ENCODE measurements at regions not wholly inside any gene's neighbourhood (a gene's known extent, or its start where the extent isn't known, plus 50 kb on each side); places are given as distances from the start of the nearest gene placed in this dataset.

- no peak overlapping the region for H3K27ac ChIP-seq (ENCODE audit: low read depth, low read length, poor library complexity, severe bottlenecking)
- no peaks in the 10 kb centered on the region for H3K4me1 ChIP-seq (ENCODE audit: insufficient read depth, low read length, severe bottlenecking)
- H4K20me1 ChIP-seq (ENCODE audit: insufficient read depth, low read length): no peaks in the 10 kb centered on the region
- H3K79me2 ChIP-seq (ENCODE audit: insufficient read depth, low read length): no peaks in the 10 kb centered on the region
- no peaks in the 10 kb centered on the region for H3F3A ChIP-seq (ENCODE audit: insufficient read depth, low read length)
- no peaks in the 10 kb centered on the region for H3K9me2 ChIP-seq (ENCODE audit: low read depth, low read length)
- H2AFZ ChIP-seq (ENCODE audit: low read length): no peak overlapping the region
- no peak overlapping the region for H3K4me2 ChIP-seq (ENCODE audit: low read length)
- no peaks in the 10 kb centered on the region for H3K9me3 ChIP-seq (ENCODE audit: low read length)
- H3K4me3 ChIP-seq (ENCODE audit: low read depth, low read length, poor library complexity, severe bottlenecking): no peak overlapping the region
- no peak overlapping the region for H3K9ac ChIP-seq (ENCODE audit: low read length)
- no peaks in the 10 kb centered on the region for H3K36me3 ChIP-seq (ENCODE audit: insufficient read depth, low read length)
- H3K27me3 ChIP-seq (ENCODE audit: insufficient read depth, low read length): no peaks in the 10 kb centered on the region
- TF ChIP-seq EZH2 (IDR thresholded peaks at IDR 0.05; ENCODE audit: borderline replicate concordance, low read length): no peak
- TF ChIP-seq, protein P1, sequence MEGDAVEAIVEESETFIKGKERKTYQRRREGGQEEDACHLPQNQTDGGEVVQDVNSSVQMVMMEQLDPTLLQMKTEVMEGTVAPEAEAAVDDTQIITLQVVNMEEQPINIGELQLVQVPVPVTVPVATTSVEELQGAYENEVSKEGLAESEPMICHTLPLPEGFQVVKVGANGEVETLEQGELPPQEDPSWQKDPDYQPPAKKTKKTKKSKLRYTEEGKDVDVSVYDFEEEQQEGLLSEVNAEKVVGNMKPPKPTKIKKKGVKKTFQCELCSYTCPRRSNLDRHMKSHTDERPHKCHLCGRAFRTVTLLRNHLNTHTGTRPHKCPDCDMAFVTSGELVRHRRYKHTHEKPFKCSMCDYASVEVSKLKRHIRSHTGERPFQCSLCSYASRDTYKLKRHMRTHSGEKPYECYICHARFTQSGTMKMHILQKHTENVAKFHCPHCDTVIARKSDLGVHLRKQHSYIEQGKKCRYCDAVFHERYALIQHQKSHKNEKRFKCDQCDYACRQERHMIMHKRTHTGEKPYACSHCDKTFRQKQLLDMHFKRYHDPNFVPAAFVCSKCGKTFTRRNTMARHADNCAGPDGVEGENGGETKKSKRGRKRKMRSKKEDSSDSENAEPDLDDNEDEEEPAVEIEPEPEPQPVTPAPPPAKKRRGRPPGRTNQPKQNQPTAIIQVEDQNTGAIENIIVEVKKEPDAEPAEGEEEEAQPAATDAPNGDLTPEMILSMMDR (IDR thresholded peaks at IDR 0.05; ENCODE audit: low read length): peak; percentile 79
Measured at GRCh38 chr17:34171245-34171818, 83.8 kb upstream of the CCL2 start.

DNA sequence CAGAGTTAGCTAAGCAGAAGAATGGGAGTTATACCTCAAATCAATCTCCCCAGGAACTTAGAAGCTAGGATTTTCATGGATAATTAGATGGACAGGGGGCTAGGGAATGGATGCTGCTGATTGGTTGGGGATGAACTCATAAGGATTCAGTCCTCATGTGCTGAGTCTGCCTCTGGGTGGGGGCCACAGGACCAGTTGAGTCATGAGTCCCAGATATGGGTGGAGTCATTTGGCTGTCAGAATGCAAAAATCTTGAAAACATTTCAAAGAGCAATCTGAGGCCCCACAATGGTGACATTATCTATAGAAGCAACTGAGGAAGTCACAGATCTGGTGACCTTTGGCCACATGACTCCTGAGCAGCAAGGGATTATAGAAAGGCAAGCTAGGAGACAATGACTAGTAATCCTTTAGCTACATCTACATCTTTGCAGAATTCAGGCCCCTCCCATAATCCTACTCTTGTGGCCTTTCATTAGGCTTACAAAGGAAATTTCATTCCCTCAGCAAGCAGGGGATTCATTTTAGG is 82.6 kb upstream of the CCL2 start:
- Histone ChIP-seq H3K9me3 (ENCODE audit: low read length) (no peaks in the 10 kb centered on the region), H3K36me3 (ENCODE audit: insufficient read depth, low read length) (no peaks in the 10 kb centered on the region), H3K9me2 (ENCODE audit: low read depth, low read length) (no peaks in the 10 kb centered on the region), H3K4me3 (ENCODE audit: low read depth, low read length, poor library complexity, severe bottlenecking) (no peak overlapping the region), H3K4me2 (ENCODE audit: low read length) (no peak overlapping the region), H2AFZ (ENCODE audit: low read length) (no peak overlapping the region), H3K9ac (ENCODE audit: low read length) (no peak overlapping the region), H3K79me2 (ENCODE audit: insufficient read depth, low read length) (no peaks in the 10 kb centered on the region), H3K27ac (ENCODE audit: low read depth, low read length, poor library complexity, severe bottlenecking) (no peak overlapping the region), H3K27me3 (ENCODE audit: insufficient read depth, low read length) (no peaks in the 10 kb centered on the region), H3K4me1 (ENCODE audit: insufficient read depth, low read length, severe bottlenecking) (no peaks in the 10 kb centered on the region), H3F3A (ENCODE audit: insufficient read depth, low read length) (no peaks in the 10 kb centered on the region), H4K20me1 (ENCODE audit: insufficient read depth, low read length) (no peaks in the 10 kb centered on the region)
- TF ChIP-seq, protein P1 (IDR thresholded peaks at IDR 0.05; ENCODE audit: low read length): no peak
- no peak for TF ChIP-seq EZH2 (IDR thresholded peaks at IDR 0.05; ENCODE audit: borderline replicate concordance, low read length)

DNA sequence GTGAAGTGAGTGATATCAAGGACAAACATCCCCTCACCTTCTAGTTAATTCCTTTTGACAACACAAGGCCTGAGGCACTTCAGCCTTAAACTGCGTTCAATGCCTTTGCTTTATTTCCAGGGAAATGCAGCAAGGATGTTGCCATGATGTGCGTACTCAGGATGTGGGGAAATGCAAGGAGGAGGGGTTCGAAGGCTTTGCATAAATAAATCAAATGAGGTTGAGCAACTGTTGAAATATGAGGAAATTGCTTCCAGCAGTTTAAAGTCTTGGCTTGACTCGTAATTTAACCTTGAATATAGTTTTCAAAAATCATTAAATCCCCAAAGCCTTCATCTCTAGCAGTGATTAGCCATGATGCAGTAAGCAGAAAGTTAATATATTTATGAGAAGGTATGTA is 81.8 kb upstream of the CCL2 start:
- Histone ChIP-seq H3K36me3 (ENCODE audit: insufficient read depth, low read length) (no peaks in the 10 kb centered on the region), H2AFZ (ENCODE audit: low read length) (no peak overlapping the region), H3K4me2 (ENCODE audit: low read length) (no peak overlapping the region), H3K79me2 (ENCODE audit: insufficient read depth, low read length) (no peaks in the 10 kb centered on the region), H3F3A (ENCODE audit: insufficient read depth, low read length) (no peaks in the 10 kb centered on the region), H3K27ac (ENCODE audit: low read depth, low read length, poor library complexity, severe bottlenecking) (no peak overlapping the region), H4K20me1 (ENCODE audit: insufficient read depth, low read length) (no peaks in the 10 kb centered on the region), H3K9me2 (ENCODE audit: low read depth, low read length) (no peaks in the 10 kb centered on the region), H3K9me3 (ENCODE audit: low read length) (no peaks in the 10 kb centered on the region), H3K27me3 (ENCODE audit: insufficient read depth, low read length) (no peaks in the 10 kb centered on the region), H3K9ac (ENCODE audit: low read length) (no peak overlapping the region), H3K4me3 (ENCODE audit: low read depth, low read length, poor library complexity, severe bottlenecking) (no peak overlapping the region), H3K4me1 (ENCODE audit: insufficient read depth, low read length, severe bottlenecking) (no peaks in the 10 kb centered on the region)
- TF ChIP-seq, protein P1 (IDR thresholded peaks at IDR 0.05; ENCODE audit: low read length): no peak
- no peak for TF ChIP-seq EZH2 (IDR thresholded peaks at IDR 0.05; ENCODE audit: borderline replicate concordance, low read length)
